ENCODE measurements at regions not wholly inside any gene's neighbourhood (a gene's known extent, or its start where the extent isn't known, plus 50 kb on each side); places are given as distances from the start of the nearest gene placed in this dataset.

- TF ChIP-seq CTCF (IDR thresholded peaks at IDR 0.05) (no peak), POLR2A (IDR thresholded peaks at IDR 0.05) (no peak)
These were observed 58.1 kb upstream of the ENPP6 start for GRCh38 chr4:184275766-184276165.
